Stimulated activated CD4-positive, alpha-beta T cell treated with anti-CD3 and anti-CD28 coated beads, Interleukin-4, amount 100 ng/mL, for 4 hours (primary cell): ENCODE measurements at regions not wholly inside any gene's neighbourhood (a gene's known extent, or its start where the extent isn't known, plus 50 kb on each side); places are given as distances from the start of the nearest gene placed in this dataset.
"Not testable (repeated sequence)": the region's sequence is repeated elsewhere in the genome, so short reads cannot be mapped to it uniquely, and the experiment has no call there.

Source experiments
- DNase-seq, 2 experiments: peaks; one replicate each; pipeline ENCODE4 v3.0.0-alpha.2; 2020

DNA sequence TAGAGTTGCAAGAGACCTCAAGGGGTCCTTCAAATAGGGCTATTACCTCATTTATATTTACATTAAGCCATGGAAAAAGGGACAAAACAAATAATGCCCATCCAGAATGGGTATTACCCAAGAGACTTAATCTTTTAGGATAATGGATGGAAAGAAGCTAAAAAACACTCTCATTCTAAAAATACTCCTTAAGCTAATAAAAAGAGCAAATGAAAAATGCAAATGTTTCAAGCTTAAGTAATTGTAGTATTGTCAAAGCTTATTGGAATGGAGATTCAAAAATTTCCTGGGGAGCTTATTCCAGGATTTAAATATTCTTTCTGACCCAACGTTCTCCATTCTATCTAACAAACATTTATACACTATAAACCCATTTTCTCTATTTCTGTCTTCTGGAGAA is 107.8 kb upstream of the SPIN4 start:
- no peak for DNase-seq

- DNase-seq: no peak
Measured at GRCh38 chrX:63453571-63453970, 102.4 kb upstream of the SPIN4 start.

GRCh38 chrX:63441717-63442116 is 90.6 kb upstream of the SPIN4 start:
- no peak for DNase-seq

GRCh38 chrX:63439580-63439979 is 88.4 kb upstream of the SPIN4 start:
- DNase-seq: no peak

DNA sequence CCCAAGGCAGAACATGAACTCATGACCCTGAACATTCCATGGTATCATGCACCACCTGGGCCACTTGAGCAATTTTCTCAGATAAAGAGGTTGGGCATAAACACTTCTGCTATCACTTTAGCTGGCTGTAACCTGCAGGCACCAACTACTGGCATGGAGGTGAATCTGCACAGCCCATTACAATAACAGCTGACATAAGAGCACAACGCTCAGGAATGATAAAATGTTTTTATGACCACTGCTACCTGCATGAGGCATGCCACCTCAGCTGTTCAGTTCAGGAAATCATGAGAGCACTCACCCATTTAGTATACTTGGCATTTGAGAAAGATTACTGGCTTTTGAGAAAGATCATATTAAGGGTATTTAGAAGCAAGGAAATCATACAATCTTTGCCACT is 85.7 kb upstream of the SPIN4 start:
- DNase-seq: no peak

DNA sequence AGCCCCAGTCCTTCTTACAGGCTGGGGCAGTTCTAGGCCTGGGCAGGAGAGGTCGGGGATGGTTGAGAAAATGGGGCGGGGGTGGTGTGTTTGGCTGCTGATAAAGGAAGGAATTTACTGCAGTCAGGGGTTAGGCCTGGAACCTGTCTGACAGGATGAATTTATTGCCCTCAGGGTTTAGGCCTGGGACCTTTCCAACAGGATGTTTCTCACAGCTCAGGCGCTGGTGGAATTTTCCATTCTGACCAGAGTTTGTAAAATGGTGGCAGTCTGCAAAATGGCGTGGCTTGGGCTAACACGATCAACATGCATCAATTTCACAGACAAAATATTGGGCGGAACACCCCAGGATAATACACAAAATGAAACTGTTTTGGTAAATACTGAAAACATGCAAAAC is 83.5 kb upstream of the SPIN4 start:
- DNase-seq: no peak

- DNase-seq: no peak
Measured at GRCh38 chrX:63434206-63434605, 83.1 kb upstream of the SPIN4 start.

DNA sequence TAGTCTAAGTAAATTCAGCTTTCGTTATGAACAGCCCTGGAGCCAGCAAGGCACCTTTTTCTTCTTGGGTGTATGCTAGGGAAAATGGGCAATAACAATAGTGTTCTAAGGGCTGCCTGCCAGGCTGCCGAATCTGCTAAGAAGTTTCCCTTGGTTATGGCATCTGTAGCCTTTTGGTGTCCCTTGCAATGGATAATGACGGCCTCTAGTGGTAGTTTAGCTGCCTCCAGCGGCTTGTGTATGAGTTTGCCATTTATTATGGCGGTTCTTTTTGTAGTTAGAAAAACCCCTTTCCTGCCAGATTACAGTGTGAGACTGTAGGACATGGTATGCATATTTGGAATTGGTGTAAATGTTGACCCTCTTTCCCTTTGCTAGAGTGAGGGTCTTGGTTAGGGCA is 78.9 kb upstream of the SPIN4 start:
- DNase-seq: no peak

GRCh38 chrX:63428348-63428747 is 77.2 kb upstream of the SPIN4 start:
- no peak for DNase-seq

DNA sequence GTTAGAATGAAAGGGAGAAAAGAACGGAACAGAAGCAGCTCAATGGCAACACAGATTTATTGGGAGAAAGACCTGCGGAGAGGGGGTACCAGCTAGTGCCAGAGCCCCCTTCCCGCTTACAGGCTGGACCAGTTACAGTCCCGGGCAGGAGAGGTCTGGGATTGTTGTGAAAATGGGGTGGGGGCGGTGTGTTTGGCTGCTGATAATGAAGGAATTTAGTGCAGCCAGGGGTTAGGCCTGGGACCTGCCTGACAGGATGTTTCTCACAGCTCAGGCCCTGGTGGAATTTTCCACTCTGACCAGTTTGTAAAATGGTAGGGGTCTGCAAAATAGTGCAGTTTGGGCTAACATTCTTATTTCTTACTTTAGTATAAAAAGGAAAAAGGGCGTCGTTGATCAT is 75.4 kb upstream of the SPIN4 start:
- DNase-seq: no peak

DNA sequence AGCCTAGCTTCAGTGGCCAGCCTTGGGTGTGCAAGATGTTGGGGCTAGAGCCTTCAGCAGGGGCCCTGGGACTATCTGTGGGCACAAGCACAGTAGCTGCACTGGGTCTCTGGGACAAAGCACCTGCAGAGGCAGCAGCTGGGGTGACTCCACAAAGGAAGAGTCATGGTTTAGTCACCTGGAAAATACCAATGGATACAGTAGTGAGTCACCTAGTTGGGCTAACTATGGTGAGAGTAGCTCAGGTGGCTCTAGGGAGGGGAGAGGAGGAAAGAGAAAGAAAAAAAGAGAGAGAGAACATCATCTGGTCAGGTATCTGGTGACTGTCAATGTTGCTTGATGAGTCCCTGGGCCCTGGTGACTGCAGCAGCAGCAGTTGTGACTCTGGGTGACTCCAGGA is 72.9 kb upstream of the SPIN4 start:
- DNase-seq: no peak

- DNase-seq: no peak
Measured at GRCh38 chrX:63421411-63421810, 70.3 kb upstream of the SPIN4 start.

DNA sequence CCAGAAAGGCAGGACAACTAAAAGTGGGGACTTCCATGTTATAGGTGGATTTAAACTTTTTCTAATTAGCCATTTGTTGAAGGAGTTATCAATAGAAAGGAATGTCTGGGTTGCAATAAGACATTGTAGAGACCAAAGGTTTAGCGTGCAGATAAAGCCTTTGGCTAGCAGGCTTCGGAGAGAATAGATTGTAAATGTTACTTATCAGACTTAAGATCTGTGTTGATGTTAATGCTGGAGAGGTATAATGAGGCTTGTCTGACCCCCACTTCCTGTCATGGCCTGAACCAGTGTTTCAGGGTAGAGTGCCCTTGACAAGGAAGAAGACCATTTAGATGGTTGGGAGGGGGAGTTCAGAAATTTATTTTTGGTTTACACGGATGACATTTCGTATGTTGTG is 67.1 kb upstream of the SPIN4 start:
- no peak for DNase-seq

- DNase-seq: no peak
Measured at GRCh38 chrX:63417649-63418048, 66.5 kb upstream of the SPIN4 start.

DNA sequence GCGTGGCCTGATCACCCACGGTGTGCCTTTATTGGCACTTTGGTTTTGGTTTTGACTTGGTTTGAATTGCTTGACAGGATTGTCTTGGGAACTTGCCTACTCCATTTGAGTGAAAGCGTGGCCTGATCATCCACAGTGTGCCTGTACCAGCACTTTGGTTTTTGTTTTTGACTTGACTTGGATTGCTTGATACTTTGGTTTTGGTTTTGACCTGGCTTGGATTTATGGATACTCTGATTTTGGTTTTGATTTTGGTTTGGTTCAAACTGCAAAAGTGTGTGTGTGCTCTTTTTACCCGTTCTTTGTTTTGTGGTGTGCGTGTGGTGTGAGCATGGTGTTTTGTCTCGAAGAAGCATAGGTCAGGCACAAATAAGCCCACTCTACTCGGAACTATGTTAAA is 58.8 kb upstream of the SPIN4 start:
- not testable (repeated sequence) for DNase-seq

DNA sequence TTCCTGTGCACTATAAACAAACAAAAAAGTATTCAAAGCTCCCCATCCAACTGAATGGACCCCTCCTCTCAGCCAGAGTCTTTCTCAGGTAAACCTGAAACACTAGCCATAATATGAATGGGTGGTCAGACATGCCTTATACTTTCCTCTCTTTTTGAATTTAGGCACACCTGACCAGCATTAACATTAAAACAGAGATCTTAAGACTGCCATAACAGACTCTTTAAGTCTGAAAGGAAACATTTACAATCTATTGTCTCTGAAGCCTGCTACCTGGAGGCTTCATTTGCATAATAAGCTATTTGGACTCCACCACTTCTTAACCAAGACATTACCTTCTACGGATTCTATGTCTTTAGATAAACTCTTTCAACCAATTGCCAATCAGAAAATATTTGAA is 56.9 kb upstream of the SPIN4 start:
- no peak for DNase-seq

DNA sequence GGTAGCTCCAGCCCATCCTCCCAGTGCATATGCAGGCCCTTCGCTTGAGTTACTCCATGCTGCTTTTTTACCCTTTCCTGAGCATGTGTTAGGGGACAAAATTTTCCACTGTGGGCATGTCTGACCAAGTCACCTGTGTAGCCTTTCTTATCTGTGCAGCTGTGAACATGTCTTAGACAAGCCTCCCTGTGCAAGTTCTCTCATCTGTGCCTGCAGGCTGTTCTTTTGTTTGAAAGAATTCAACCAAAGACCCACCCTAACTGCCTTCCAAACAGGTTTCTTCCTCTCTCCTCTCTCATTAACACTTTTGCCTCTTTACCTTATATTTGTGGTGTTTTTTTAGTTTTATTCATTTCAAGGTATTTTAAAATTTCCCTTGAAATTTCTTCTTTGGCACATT is 53.2 kb upstream of the SPIN4 start:
- DNase-seq: no peak

DNA sequence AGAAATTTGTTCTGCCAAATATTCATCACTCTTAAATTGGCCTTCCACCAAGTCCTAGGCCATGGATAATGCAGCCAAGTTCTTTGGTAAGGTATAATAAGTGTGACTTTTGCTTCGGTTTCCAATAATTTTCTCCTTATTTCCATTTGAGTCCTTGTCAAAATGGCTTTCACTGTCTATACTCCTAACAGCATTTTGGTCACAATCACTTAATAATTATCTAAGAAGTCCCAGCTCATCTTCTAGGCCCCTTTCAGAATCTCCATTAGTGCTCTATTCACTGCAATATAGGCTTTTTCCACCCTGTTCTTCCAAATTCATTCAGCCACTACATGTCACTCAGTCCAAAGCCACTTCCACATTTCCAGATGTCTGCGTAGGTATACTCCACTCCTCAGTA is 51.0 kb upstream of the SPIN4 start:
- no peak for DNase-seq
